ENCODE measurements at regions not wholly inside any gene's neighbourhood (a gene's known extent, or its start where the extent isn't known, plus 50 kb on each side); places are given as distances from the start of the nearest gene placed in this dataset.

- TF ChIP-seq ZHX2 (IDR thresholded peaks at IDR 0.05; ENCODE audit: low read depth), result no peak
- TF ChIP-seq ZHX2 (CRISPR knock-in tag; IDR thresholded peaks at IDR 0.05; ENCODE audit: borderline replicate concordance), result no peak
- TF ChIP-seq ZBTB4 (CRISPR knock-in tag; IDR thresholded peaks at IDR 0.05; ENCODE audit: borderline replicate concordance), result no peak
- peak; percentile 58; the same call in 1 of the 2 replicates for TF ChIP-seq NCOR1 (IDR thresholded peaks at IDR 0.05; ENCODE audit: borderline replicate concordance, low read length)
- peak; percentile 39; the same call in 1 of the 2 replicates for TF ChIP-seq SALL1 (CRISPR knock-in tag; IDR thresholded peaks at IDR 0.05)
- 0 out of 2 replicates have a peak, but pooled peaks have one; percentile 48 for TF ChIP-seq ZNF430 (CRISPR knock-in tag; IDR thresholded peaks at IDR 0.05)
- no peak for TF ChIP-seq ZNF691 (CRISPR knock-in tag; IDR thresholded peaks at IDR 0.05; ENCODE audit: borderline replicate concordance, low read depth)
- no peak for TF ChIP-seq LCORL (IDR thresholded peaks at IDR 0.05)
- TF ChIP-seq LCORL (CRISPR knock-in tag; IDR thresholded peaks at IDR 0.05), result peak; percentile 30; the same call in 1 of the 2 replicates
- TF ChIP-seq KDM1A (CRISPR knock-in tag; IDR thresholded peaks at IDR 0.05), result no peak
- no peak for TF ChIP-seq HINFP (CRISPR knock-in tag; IDR thresholded peaks at IDR 0.05; ENCODE audit: low read depth)
- no peak for TF ChIP-seq ZNF709 (CRISPR knock-in tag; IDR thresholded peaks at IDR 0.05)
- no peak for TF ChIP-seq NFRKB (IDR thresholded peaks at IDR 0.05)
- TF ChIP-seq ZNF230 (CRISPR knock-in tag; IDR thresholded peaks at IDR 0.05), result no peak
- no peak for TF ChIP-seq CREBL2 (CRISPR knock-in tag; IDR thresholded peaks at IDR 0.05; ENCODE audit: borderline replicate concordance)
- no peak for TF ChIP-seq ISX (CRISPR knock-in tag; conservative IDR thresholded peaks at IDR 0.05)
- no peak for TF ChIP-seq SNAI1 (CRISPR knock-in tag; IDR thresholded peaks at IDR 0.05; ENCODE audit: borderline replicate concordance)
- TF ChIP-seq HMGA1 (CRISPR knock-in tag; conservative IDR thresholded peaks at IDR 0.05), result no peak
- 0 out of 2 replicates have a peak, but pooled peaks have one; percentile 13 for TF ChIP-seq MEIS1 (CRISPR knock-in tag; IDR thresholded peaks at IDR 0.05; ENCODE audit: borderline replicate concordance)
- TF ChIP-seq ZNF629 (CRISPR knock-in tag; conservative IDR thresholded peaks at IDR 0.05), result no peak
Observed at GRCh38 chr22:48783821-48784266, 1043.8 kb downstream of the BRD1 start (continued).

Data from HepG2 (cell line).